CD14-positive monocyte (primary cell): ENCODE measurements at regions not wholly inside any gene's neighbourhood (a gene's known extent, or its start where the extent isn't known, plus 50 kb on each side); places are given as distances from the start of the nearest gene placed in this dataset.

Experiments
- DNase-seq, 3 donors: peaks; one replicate each; pipeline ENCODE4 v3.0.0-alpha.2; 2011 to 2022
- H2AFZ ChIP-seq: 2 replicates; pipeline ENCODE4 v1.6.0; 2012; ENCODE audit warnings: mild to moderate bottlenecking, low read depth, low read length, inconsistent platforms; ENCODE audit not compliant: insufficient read depth, poor library complexity, severe bottlenecking
- H3K27ac ChIP-seq, 2 donors: 1 replicate in 1 of 2; 2 replicates in 1 of 2; pipeline ENCODE4 v1.5.1; 2012 to 2013; ENCODE audit warnings: low read length in 2 of 2, control low read depth in 1 of 2, inconsistent platforms in 1 of 2, low read depth in 1 of 2, mild to moderate bottlenecking in 1 of 2
- H3K27me3 ChIP-seq, 2 donors: one replicate each; pipeline versions ENCODE4 v1.6.0 to v1.6.1; 2011 to 2013; ENCODE audit warnings: low read length in 2 of 2; ENCODE audit not compliant: control insufficient read depth in 2 of 2, insufficient read depth in 2 of 2
- H3K36me3 ChIP-seq, 2 donors: replicated peaks in 1 of 2; 1 replicate in 1 of 2; 2 replicates in 1 of 2; pipeline versions ENCODE4 v1.5.1 to v1.6.1; 2012 to 2013; ENCODE audit warnings: low read length in 2 of 2, control low read depth in 1 of 2, inconsistent platforms in 1 of 2, mild to moderate bottlenecking in 1 of 2; ENCODE audit not compliant: insufficient read depth in 2 of 2, control insufficient read depth in 1 of 2
- H3K4me1 ChIP-seq, 2 donors: 1 replicate in 1 of 2; 2 replicates in 1 of 2; pipeline versions ENCODE4 v1.5.1 to v1.6.1; 2012 to 2013; ENCODE audit warnings: low read length in 2 of 2, control low read depth in 1 of 2, inconsistent platforms in 1 of 2, mild to moderate bottlenecking in 1 of 2, moderate library complexity in 1 of 2; ENCODE audit not compliant: insufficient read depth in 2 of 2, control insufficient read depth in 1 of 2
- H3K4me2 ChIP-seq: replicated peaks from 2 replicates; pipeline ENCODE3; 2012; ENCODE audit warnings: low read length, moderate library complexity, mild to moderate bottlenecking; ENCODE audit not compliant: poor library complexity, severe bottlenecking; ENCODE audit errors: extremely low read depth
- H3K4me3 ChIP-seq, 3 experiments: fragments of 200-600 bp in 1 of 3; sonication (generic) in 1 of 3; replicated peaks in 1 of 3; 1 replicate in 2 of 3; 2 replicates in 1 of 3; pipeline ENCODE4 v1.5.1; 2011 to 2013; ENCODE audit warnings: low read length in 3 of 3, mild to moderate bottlenecking in 3 of 3, control low read depth in 2 of 3, low read depth in 2 of 3, inconsistent platforms in 1 of 3, moderate library complexity in 1 of 3
- H3K79me2 ChIP-seq: 2 replicates; pipeline ENCODE4 v1.6.0; 2012; ENCODE audit warnings: mild to moderate bottlenecking, control low read depth, inconsistent platforms, low read length, moderate library complexity; ENCODE audit not compliant: insufficient read depth
- H3K9ac ChIP-seq: 2 replicates; pipeline ENCODE4 v1.6.0; 2017; ENCODE audit warnings: low read length, mild to moderate bottlenecking; ENCODE audit not compliant: insufficient read depth, poor library complexity, severe bottlenecking
- H3K9me3 ChIP-seq, 2 donors: replicated peaks in 1 of 2; 1 replicate in 1 of 2; 2 replicates in 1 of 2; pipeline versions ENCODE4 v1.5.1 to v1.6.1; 2012 to 2013; ENCODE audit warnings: low read length in 2 of 2, control low read depth in 1 of 2; ENCODE audit not compliant: control insufficient read depth in 1 of 2, insufficient read depth in 1 of 2
- H4K20me1 ChIP-seq: 2 replicates; pipeline ENCODE4 v1.6.0; 2012; ENCODE audit warnings: mild to moderate bottlenecking, low read length, control low read depth, moderate library complexity; ENCODE audit not compliant: insufficient read depth
- H3K27ac Mint-ChIP-seq, 7 donors: one replicate each; pipeline ENCODE4 v1.8.0; 2020; ENCODE audit warnings: mild to moderate bottlenecking in 7 of 7, mixed read lengths in 7 of 7, moderate library complexity in 6 of 7, inconsistent platforms in 2 of 7
- H3K27me3 Mint-ChIP-seq, 3 donors: one replicate each; pipeline ENCODE4 v1.8.0; 2021 to 2022; ENCODE audit warnings: low read depth in 3 of 3, mild to moderate bottlenecking in 3 of 3, mixed read lengths in 3 of 3, moderate library complexity in 3 of 3, inconsistent platforms in 1 of 3
- H3K36me3 Mint-ChIP-seq, 2 donors: one replicate each; pipeline ENCODE4 v1.8.0; 2020; ENCODE audit warnings: mixed read lengths in 2 of 2, inconsistent platforms in 1 of 2, mild to moderate bottlenecking in 1 of 2
- H3K4me1 Mint-ChIP-seq: one replicate; pipeline ENCODE4 v1.8.0; 2020; ENCODE audit warnings: mild to moderate bottlenecking, mixed read lengths
- H3K4me3 Mint-ChIP-seq, 2 donors: one replicate each; pipeline ENCODE4 v1.8.0; 2020; ENCODE audit warnings: mild to moderate bottlenecking in 2 of 2, mixed read lengths in 2 of 2, moderate library complexity in 1 of 2
- H3K9me3 Mint-ChIP-seq, 7 donors: one replicate each; pipeline ENCODE4 v1.8.0; 2020 to 2022; ENCODE audit warnings: mixed read lengths in 7 of 7, mild to moderate bottlenecking in 6 of 7, moderate library complexity in 6 of 7, inconsistent platforms in 2 of 7
- intact Hi-C, 2 donors: fragments of 100-400 bp; cut with micrococcal nuclease; formaldehyde crosslinking; loops; one replicate each; pipeline versions ENCODE4 v1.15.0 to v1.15.1; 2023
- TF ChIP-seq, protein P1 (sequence below): fragments of 200-600 bp; IDR thresholded peaks from one replicate; pipeline ENCODE4 v1.8.0; 2022; ENCODE audit warnings: antibody characterized with exemption, mild to moderate bottlenecking

DNA sequence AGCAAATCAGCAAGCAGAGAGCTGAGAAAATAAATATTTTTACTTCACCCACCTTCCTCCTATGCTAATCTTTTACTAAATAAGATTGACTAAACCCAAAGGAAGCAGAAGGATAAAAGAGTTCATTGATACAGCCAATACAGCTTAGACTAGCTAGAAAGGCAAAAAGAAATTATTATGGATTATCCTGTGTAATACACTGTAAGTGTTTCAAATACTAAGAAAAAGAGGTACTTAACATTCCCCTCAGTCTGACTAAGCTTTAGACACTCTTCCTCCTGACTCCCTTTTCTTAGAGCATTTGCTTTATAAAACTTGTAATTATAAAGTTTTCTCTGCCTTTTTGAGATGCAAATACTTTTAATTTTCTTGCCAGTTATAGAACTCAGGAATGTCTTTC lies 848.9 kb upstream of the CADM2 start:
- H3K4me1 Mint-ChIP-seq, result no peaks in the 10 kb centered on the region
- no peak for DNase-seq
- Histone ChIP-seq H2AFZ (no peak overlapping the region), H3K9me3 (peaks cover 0 to 4% of the 10 kb centered on the region in 2 donors), H3K4me1 (no peaks in the 10 kb centered on the region), H3K4me2 (no peak overlapping the region), H3K9ac (no peak overlapping the region), H3K4me3 (no peak overlapping the region), H4K20me1 (no peaks in the 10 kb centered on the region), H3K36me3 (no peaks in the 10 kb centered on the region), H3K27me3 (no peaks in the 10 kb centered on the region), H3K79me2 (no peaks in the 10 kb centered on the region), H3K27ac (no peak overlapping the region)
- no peaks in the 10 kb centered on the region for H3K27me3 Mint-ChIP-seq
- no peak overlapping the region for H3K4me3 Mint-ChIP-seq
- no peak overlapping the region for H3K27ac Mint-ChIP-seq
- TF ChIP-seq, protein P1, sequence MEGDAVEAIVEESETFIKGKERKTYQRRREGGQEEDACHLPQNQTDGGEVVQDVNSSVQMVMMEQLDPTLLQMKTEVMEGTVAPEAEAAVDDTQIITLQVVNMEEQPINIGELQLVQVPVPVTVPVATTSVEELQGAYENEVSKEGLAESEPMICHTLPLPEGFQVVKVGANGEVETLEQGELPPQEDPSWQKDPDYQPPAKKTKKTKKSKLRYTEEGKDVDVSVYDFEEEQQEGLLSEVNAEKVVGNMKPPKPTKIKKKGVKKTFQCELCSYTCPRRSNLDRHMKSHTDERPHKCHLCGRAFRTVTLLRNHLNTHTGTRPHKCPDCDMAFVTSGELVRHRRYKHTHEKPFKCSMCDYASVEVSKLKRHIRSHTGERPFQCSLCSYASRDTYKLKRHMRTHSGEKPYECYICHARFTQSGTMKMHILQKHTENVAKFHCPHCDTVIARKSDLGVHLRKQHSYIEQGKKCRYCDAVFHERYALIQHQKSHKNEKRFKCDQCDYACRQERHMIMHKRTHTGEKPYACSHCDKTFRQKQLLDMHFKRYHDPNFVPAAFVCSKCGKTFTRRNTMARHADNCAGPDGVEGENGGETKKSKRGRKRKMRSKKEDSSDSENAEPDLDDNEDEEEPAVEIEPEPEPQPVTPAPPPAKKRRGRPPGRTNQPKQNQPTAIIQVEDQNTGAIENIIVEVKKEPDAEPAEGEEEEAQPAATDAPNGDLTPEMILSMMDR, result no peak
- intact Hi-C loops, result no loop called here
- H3K36me3 Mint-ChIP-seq, result no peaks in the 10 kb centered on the region
- H3K9me3 Mint-ChIP-seq, result peaks cover 0 to 13% (median 1%) of the 10 kb centered on the region in 7 donors

DNA sequence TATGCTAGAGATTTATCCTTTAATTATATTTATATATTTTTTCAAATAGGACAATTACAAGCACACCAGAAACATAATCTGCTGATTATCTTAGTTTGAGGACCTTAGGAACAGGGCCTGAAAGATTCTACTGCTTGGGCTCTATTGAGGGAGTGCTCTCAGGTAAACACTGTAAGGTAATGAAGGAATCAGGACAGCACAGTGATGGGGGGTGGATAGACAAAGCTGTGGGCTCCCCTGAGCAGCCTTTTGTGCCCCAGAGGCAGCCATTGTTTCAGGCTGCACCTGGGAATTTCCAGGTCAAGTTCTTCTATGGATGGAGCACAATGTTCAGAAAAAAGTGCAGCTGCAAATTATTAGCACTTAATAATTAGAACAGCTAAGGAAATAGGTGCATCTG lies 848.0 kb upstream of the CADM2 start:
- no peaks in the 10 kb centered on the region for H3K4me1 ChIP-seq
- no peaks in the 10 kb centered on the region for H3K27me3 ChIP-seq
- H3K4me2 ChIP-seq, result no peak overlapping the region
- H2AFZ ChIP-seq, result no peak overlapping the region
- Mint-ChIP-seq H3K36me3 (no peaks in the 10 kb centered on the region), H3K4me1 (no peaks in the 10 kb centered on the region), H3K9me3 (peaks cover 0 to 17% (median 3%) of the 10 kb centered on the region in 7 donors), H3K27ac (no peak overlapping the region), H3K4me3 (no peak overlapping the region), H3K27me3 (no peaks in the 10 kb centered on the region)
- no peaks in the 10 kb centered on the region for H3K36me3 ChIP-seq
- peaks cover 0 to 4% of the 10 kb centered on the region in 2 donors for H3K9me3 ChIP-seq
- DNase-seq, result no peak
- no peak overlapping the region for H3K9ac ChIP-seq
- TF ChIP-seq, protein P1, result no peak
- H3K4me3 ChIP-seq, result no peak overlapping the region
- H3K79me2 ChIP-seq, result no peaks in the 10 kb centered on the region
- intact Hi-C loops, result no loop called here
- H4K20me1 ChIP-seq, result no peaks in the 10 kb centered on the region
- no peak overlapping the region for H3K27ac ChIP-seq
